Esophagus muscularis mucosa (tissue), 3 donors: ENCODE measurements at regions not wholly inside any gene's neighbourhood (a gene's known extent, or its start where the extent isn't known, plus 50 kb on each side); places are given as distances from the start of the nearest gene placed in this dataset.

Experiments used
- CTCF ChIP-seq, 3 experiments: fragments of 200-600 bp in 2 of 3; fragments of 450-650 bp in 1 of 3; sonication (generic) in 2 of 3; IDR thresholded peaks; one replicate each; pipeline ENCODE4 v1.5.1; 2017 to 2019; ENCODE audit warnings: antibody characterized with exemption in 3 of 3, mild to moderate bottlenecking in 2 of 3, moderate library complexity in 1 of 3
- EP300 ChIP-seq: sonication (generic); formaldehyde crosslinking; IDR thresholded peaks from one replicate; pipeline ENCODE4 v1.6.1; 2017; ENCODE audit warnings: antibody characterized with exemption

GRCh38 chr12:47321436-47321835 lies 241.7 kb upstream of the AMIGO2 start:
- TF ChIP-seq CTCF (IDR thresholded peaks at IDR 0.05) = no peak
- no peak for TF ChIP-seq EP300
